ENCODE measurements at regions not wholly inside any gene's neighbourhood (a gene's known extent, or its start where the extent isn't known, plus 50 kb on each side); places are given as distances from the start of the nearest gene placed in this dataset.
"Not testable (repeated sequence)": the region's sequence is repeated elsewhere in the genome, so short reads cannot be mapped to it uniquely, and the experiment has no call there.

GRCh38 chr3:107909583-107909982, 181.2 kb downstream of the CD47 start:
- in situ Hi-C loops (cut with HindIII; ENCODE audit: low sequenced_read_pairs), result not testable (repeated sequence)

- in situ Hi-C loops (cut with HindIII; ENCODE audit: low sequenced_read_pairs), result no loop called here
These were observed 182.8 kb downstream of the CD47 start for GRCh38 chr3:107907996-107908395.

GRCh38 chr3:107904536-107905066, 186.2 kb downstream of the CD47 start:
- in situ Hi-C loops (cut with HindIII; ENCODE audit: low sequenced_read_pairs), result no loop called here

- in situ Hi-C loops (cut with HindIII; ENCODE audit: low sequenced_read_pairs), result no loop called here
These were observed 190.7 kb downstream of the CD47 start for GRCh38 chr3:107899990-107900651.

GRCh38 chr3:107897471-107898061, 193.3 kb downstream of the CD47 start:
- in situ Hi-C loops (cut with HindIII; ENCODE audit: low sequenced_read_pairs), result no loop called here

- in situ Hi-C loops (cut with HindIII; ENCODE audit: low sequenced_read_pairs), result loop anchor here (5.0 kb wide), 1 partner anchor 37 kb away; no protein-coding TSS in a partner anchor
These were observed 195.8 kb downstream of the CD47 start for GRCh38 chr3:107894998-107895397.

- in situ Hi-C loops (cut with HindIII; ENCODE audit: low sequenced_read_pairs), result loop anchor here (5.0 kb wide), 1 partner anchor 39 kb away; no protein-coding TSS in a partner anchor
These were observed 197.7 kb downstream of the CD47 start for GRCh38 chr3:107892955-107893624.

- in situ Hi-C loops (cut with HindIII; ENCODE audit: low sequenced_read_pairs), result no loop called here
These were observed 205.9 kb downstream of the CD47 start for GRCh38 chr3:107884719-107885460.

GRCh38 chr3:107884028-107884427, 206.8 kb downstream of the CD47 start:
- in situ Hi-C loops (cut with HindIII; ENCODE audit: low sequenced_read_pairs), result no loop called here

- in situ Hi-C loops (cut with HindIII; ENCODE audit: low sequenced_read_pairs), result no loop called here
These were observed 207.9 kb downstream of the CD47 start for GRCh38 chr3:107882881-107883280.

GRCh38 chr3:107882261-107882660, 208.6 kb downstream of the CD47 start:
- in situ Hi-C loops (cut with HindIII; ENCODE audit: low sequenced_read_pairs), result no loop called here

- in situ Hi-C loops (cut with HindIII; ENCODE audit: low sequenced_read_pairs), result no loop called here
These were observed 209.3 kb downstream of the CD47 start for GRCh38 chr3:107881509-107881908.

GRCh38 chr3:107880702-107881101, 210.1 kb downstream of the CD47 start:
- in situ Hi-C loops (cut with HindIII; ENCODE audit: low sequenced_read_pairs), result no loop called here

GRCh38 chr3:107877936-107878335, 212.9 kb downstream of the CD47 start:
- in situ Hi-C loops (cut with HindIII; ENCODE audit: low sequenced_read_pairs), result no loop called here

- in situ Hi-C loops (cut with HindIII; ENCODE audit: low sequenced_read_pairs), result no loop called here
These were observed 219.7 kb downstream of the CD47 start for GRCh38 chr3:107870943-107871638.

- in situ Hi-C loops (cut with HindIII; ENCODE audit: low sequenced_read_pairs), result no loop called here
These were observed 220.7 kb downstream of the CD47 start for GRCh38 chr3:107870096-107870495.

- in situ Hi-C loops (cut with HindIII; ENCODE audit: low sequenced_read_pairs), result no loop called here
These were observed 222.4 kb downstream of the CD47 start for GRCh38 chr3:107868449-107868848.

GRCh38 chr3:107861904-107862303, 228.9 kb downstream of the CD47 start:
- in situ Hi-C loops (cut with HindIII; ENCODE audit: low sequenced_read_pairs), result no loop called here

GRCh38 chr3:107861422-107861821, 229.4 kb downstream of the CD47 start:
- in situ Hi-C loops (cut with HindIII; ENCODE audit: low sequenced_read_pairs), result no loop called here
